ENCODE measurements at regions not wholly inside any gene's neighbourhood (a gene's known extent, or its start where the extent isn't known, plus 50 kb on each side); places are given as distances from the start of the nearest gene placed in this dataset.
"Not testable (repeated sequence)": the region's sequence is repeated elsewhere in the genome, so short reads cannot be mapped to it uniquely, and the experiment has no call there.

DNA sequence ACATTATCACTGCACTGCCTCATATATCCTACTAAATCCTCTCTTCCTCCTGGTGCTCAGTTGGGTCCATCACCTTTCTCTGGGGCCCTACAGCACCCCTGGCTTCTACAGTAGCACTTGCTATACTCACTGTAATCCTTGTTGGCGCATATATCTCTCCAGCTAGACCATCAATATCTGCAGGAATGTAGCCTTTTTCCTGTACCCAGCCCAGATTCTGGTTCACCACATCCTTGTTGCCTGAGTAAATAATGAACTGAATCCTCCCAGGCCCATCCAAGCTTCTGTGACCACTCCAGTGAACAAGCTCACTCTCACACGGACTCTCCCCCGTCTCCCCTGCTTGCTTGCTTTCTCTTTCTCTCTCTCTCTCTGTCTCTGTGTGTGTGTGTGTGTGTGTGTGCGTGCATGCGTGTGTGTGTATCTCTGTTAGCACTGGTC, 62.5 kb upstream of the LIPC start:
- DNase-seq (ENCODE audit: low read depth) = no peak
- TF ChIP-seq, protein P1, sequence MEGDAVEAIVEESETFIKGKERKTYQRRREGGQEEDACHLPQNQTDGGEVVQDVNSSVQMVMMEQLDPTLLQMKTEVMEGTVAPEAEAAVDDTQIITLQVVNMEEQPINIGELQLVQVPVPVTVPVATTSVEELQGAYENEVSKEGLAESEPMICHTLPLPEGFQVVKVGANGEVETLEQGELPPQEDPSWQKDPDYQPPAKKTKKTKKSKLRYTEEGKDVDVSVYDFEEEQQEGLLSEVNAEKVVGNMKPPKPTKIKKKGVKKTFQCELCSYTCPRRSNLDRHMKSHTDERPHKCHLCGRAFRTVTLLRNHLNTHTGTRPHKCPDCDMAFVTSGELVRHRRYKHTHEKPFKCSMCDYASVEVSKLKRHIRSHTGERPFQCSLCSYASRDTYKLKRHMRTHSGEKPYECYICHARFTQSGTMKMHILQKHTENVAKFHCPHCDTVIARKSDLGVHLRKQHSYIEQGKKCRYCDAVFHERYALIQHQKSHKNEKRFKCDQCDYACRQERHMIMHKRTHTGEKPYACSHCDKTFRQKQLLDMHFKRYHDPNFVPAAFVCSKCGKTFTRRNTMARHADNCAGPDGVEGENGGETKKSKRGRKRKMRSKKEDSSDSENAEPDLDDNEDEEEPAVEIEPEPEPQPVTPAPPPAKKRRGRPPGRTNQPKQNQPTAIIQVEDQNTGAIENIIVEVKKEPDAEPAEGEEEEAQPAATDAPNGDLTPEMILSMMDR (IDR thresholded peaks at IDR 0.05; ENCODE audit: insufficient read depth, low read depth, low read length) = no peak
- POLR2A ChIA-PET = no interaction called here
- no peaks in the 10 kb centered on the region for H3K36me3 ChIP-seq (ENCODE audit: control insufficient read depth, insufficient read depth, low read length)
- CTCF ChIA-PET = no interaction called here
- H3K4me3 ChIP-seq (ENCODE audit: low read depth, low read length) = no peak overlapping the region
- no peaks in the 10 kb centered on the region; the same call in 1 of the 2 replicates for H3K27me3 ChIP-seq (ENCODE audit: control insufficient read depth, insufficient read depth, low read length)

DNA sequence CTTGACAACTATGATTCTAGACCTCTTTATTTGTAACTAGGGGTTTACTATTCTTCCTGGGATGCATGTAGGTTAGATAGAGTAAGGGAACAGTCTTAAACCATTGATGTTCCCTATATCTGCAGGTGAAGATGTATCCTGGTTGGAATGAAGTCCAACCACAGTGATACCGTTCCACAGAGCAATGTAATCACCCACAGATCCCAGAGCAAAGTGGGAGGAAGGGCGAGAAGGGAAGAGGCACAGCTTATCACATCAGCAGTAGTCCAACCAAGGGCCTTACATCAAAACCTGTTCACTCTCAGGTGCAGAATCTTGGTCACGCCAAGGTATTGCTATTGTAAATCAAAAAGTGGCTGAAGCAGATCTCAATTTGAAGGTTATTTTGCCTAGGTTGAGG, 61.8 kb upstream of the LIPC start:
- CTCF ChIA-PET = no interaction called here
- TF ChIP-seq, protein P1 (IDR thresholded peaks at IDR 0.05; ENCODE audit: insufficient read depth, low read depth, low read length) = no peak
- H3K36me3 ChIP-seq (ENCODE audit: control insufficient read depth, insufficient read depth, low read length) = no peaks in the 10 kb centered on the region
- no peak for DNase-seq (ENCODE audit: low read depth)
- no peak overlapping the region for H3K4me3 ChIP-seq (ENCODE audit: low read depth, low read length)
- POLR2A ChIA-PET = no interaction called here
- H3K27me3 ChIP-seq (ENCODE audit: control insufficient read depth, insufficient read depth, low read length) = no peaks in the 10 kb centered on the region; the same call in 1 of the 2 replicates

DNA sequence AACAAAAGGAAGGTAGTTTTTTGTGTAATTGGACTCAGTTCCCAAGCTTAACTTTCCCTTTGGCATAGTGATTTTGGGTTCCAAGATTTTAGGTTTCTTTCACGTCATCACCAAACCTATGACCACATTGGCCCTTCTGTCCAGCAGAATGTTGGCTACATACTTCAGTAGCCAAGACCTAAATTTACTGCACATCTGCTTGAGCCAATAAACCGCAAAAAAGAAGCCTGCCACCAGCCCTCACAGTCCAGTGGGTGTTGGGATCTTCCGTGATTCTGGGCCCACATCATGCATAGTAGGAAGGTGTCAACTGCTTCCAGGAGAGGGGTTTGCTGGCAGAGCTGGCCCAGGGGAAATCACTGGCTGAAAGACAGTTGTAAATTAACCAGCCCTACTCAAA, 57.6 kb upstream of the LIPC start:
- DNase-seq (ENCODE audit: low read depth) = no peak
- TF ChIP-seq, protein P1 (IDR thresholded peaks at IDR 0.05; ENCODE audit: insufficient read depth, low read depth, low read length) = no peak
- no peaks in the 10 kb centered on the region; the same call in 1 of the 2 replicates for H3K27me3 ChIP-seq (ENCODE audit: control insufficient read depth, insufficient read depth, low read length)
- ChIA-PET CTCF (interaction anchor here (1.2 kb wide), 1 partner anchor 9 kb away, joined by 3 read pairs; no protein-coding TSS in a partner anchor), POLR2A (no interaction called here)
- H3K4me3 ChIP-seq (ENCODE audit: low read depth, low read length) = no peak overlapping the region
- H3K36me3 ChIP-seq (ENCODE audit: control insufficient read depth, insufficient read depth, low read length) = no peaks in the 10 kb centered on the region

DNA sequence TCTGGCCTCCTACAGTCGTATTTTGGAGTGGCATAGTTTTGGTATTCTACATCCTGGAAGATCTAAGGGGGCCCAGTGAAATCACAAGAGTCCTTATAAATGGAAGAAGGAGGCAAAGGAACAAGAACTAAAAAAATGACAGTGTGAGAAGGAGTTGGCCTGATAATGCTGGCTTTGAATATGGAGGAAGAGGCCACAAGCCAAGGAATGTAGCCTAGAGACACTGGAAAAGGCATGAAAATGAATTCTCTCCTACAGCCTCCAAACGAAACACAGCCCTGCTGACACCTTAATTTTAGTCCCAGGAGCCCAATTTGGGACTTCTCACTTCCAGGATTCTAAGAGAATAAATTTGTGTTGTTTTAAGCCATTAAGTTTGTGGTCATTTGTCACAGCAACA, 54.6 kb upstream of the LIPC start:
- no peak overlapping the region for H3K4me3 ChIP-seq (ENCODE audit: low read depth, low read length)
- H3K36me3 ChIP-seq (ENCODE audit: control insufficient read depth, insufficient read depth, low read length) = no peaks in the 10 kb centered on the region
- H3K27me3 ChIP-seq (ENCODE audit: control insufficient read depth, insufficient read depth, low read length) = no peaks in the 10 kb centered on the region; the same call in 1 of the 2 replicates
- CTCF ChIA-PET = no interaction called here
- DNase-seq (ENCODE audit: low read depth) = no peak
- POLR2A ChIA-PET = no interaction called here
- TF ChIP-seq, protein P1 (IDR thresholded peaks at IDR 0.05; ENCODE audit: insufficient read depth, low read depth, low read length) = no peak

DNA sequence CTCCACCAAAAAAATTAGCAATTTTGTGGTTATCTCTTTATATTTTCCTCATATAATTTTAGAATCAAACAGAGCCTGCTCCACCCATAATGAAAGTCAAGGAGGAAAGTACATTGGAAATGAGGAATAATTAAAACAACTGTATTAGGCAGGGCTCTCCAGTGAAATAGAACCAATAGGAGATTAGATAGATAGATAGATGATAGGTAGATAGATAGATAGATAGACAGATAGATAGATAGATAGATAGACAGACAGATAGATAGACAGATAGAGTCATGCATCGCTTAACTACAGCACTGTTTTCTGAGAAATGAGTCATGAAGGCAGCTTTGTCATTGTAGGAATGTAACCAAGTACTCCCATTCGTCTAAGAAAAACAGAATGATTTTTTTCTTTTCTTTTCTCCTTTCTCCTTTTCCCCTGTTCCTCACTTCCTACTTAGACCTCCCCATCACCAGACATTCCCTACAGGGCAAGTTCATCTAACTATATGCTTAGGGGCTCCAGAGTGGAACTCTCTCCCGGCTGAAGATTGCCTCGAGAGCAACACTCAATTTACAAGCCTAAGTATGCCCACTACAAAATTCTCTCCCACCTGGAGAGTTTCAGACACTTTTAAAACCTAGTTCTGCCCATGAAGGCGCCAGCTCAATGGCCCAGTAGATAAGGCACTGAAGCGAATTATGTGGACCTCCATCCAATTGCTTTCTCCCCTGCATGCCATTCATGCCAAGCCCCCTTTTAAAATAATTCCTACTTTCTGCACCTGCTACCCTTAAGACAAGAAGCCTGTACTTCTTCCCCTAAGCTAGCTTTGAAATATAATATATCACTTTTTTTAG, 53.3 kb upstream of the LIPC start:
- TF ChIP-seq, protein P1 (IDR thresholded peaks at IDR 0.05; ENCODE audit: insufficient read depth, low read depth, low read length) = no peak
- Histone ChIP-seq H3K27me3 (ENCODE audit: control insufficient read depth, insufficient read depth, low read length) (no peaks in the 10 kb centered on the region; the same call in 1 of the 2 replicates), H3K4me3 (ENCODE audit: low read depth, low read length) (no peak overlapping the region), H3K36me3 (ENCODE audit: control insufficient read depth, insufficient read depth, low read length) (no peaks in the 10 kb centered on the region)
- ChIA-PET POLR2A (no interaction called here), CTCF (interaction anchor here (0.7 kb wide), 1 partner anchor 253 kb away, joined by 3 read pairs; no protein-coding TSS in a partner anchor)
- no peak for DNase-seq (ENCODE audit: low read depth)

DNA sequence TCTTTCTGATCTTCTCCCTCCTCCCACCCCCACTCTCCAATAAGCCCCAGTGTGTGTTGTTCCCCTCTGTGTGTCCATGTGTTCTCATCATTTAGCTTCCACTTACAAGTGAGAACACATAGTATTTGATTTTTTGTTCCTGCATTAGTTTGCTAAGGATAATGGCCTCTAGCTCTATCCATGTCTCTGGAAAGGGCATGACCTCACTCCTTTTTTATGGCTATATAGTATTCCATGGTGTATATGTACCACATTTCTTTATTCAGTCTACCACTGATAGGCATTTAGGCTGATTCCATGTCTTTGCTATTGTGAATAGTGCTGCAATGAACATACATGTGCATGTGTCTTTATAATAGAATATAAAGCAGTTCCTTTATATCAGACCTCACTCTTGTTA, 52.3 kb upstream of the LIPC start:
- H3K4me3 ChIP-seq (ENCODE audit: low read depth, low read length); H3K27me3 ChIP-seq (ENCODE audit: control insufficient read depth, insufficient read depth, low read length); DNase-seq (ENCODE audit: low read depth); POLR2A ChIA-PET; H3K36me3 ChIP-seq (ENCODE audit: control insufficient read depth, insufficient read depth, low read length): not testable (repeated sequence)
- CTCF ChIA-PET = interaction anchor here (0.6 kb wide), 1 partner anchor 276 kb away, joined by 3 read pairs; no protein-coding TSS in a partner anchor

All from BJ (cell line).